ENCODE measurements at regions not wholly inside any gene's neighbourhood (a gene's known extent, or its start where the extent isn't known, plus 50 kb on each side); places are given as distances from the start of the nearest gene placed in this dataset.

DNA sequence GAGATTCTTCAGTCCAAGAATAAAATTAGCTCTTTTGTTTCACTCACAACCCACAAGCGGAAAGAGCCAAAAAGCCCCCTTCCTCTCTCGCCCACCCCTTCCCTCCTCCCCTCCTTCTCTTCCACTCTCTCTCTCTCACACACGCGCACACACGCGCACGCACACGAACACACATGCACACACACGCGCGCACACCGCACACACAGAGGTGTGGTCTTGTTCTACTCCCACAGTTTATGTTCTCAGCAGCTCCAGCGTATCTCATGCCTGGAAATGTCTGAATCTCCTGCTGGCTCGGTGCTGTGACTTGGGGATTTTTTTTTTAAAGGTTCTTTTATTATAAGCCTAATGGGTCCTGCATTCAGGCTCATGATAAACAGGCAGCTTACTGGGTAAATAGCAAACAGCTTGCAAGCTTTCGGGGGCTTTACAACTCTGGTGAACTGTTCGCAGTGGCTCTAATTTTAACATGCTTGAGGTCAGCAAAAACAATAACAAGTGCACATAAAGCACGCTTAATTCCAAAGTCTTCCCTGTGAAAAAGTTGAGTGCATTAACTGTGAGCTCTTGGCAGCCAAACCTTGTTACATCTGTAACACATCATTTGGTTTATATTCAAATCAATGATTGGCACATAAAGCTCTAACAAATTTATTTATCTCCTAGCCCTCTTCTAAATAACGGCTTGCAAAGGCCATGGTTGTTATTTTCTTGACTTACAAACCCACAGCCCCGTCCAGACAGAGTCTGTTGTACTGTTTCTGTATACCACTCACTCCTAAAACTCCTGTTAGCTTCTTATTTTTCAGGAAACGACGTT is 424.1 kb upstream of the MGMT start:
- no peak overlapping the region for H3K4me2 ChIP-seq (ENCODE audit: low read length)
- no peak overlapping the region for H3K9ac ChIP-seq (ENCODE audit: low read length)
- H3K27me3 ChIP-seq (ENCODE audit: insufficient read depth, low read depth, low read length), result peaks cover 21% of the 10 kb centered on the region
- no peak overlapping the region for H3K4me3 ChIP-seq (ENCODE audit: low read length)
- H2AFZ ChIP-seq (ENCODE audit: low read depth, low read length), result no peak overlapping the region
- no peak for TF ChIP-seq EP300 (conservative IDR thresholded peaks at IDR 0.05; ENCODE audit: poor library complexity, severe bottlenecking)
- TF ChIP-seq, protein P1, sequence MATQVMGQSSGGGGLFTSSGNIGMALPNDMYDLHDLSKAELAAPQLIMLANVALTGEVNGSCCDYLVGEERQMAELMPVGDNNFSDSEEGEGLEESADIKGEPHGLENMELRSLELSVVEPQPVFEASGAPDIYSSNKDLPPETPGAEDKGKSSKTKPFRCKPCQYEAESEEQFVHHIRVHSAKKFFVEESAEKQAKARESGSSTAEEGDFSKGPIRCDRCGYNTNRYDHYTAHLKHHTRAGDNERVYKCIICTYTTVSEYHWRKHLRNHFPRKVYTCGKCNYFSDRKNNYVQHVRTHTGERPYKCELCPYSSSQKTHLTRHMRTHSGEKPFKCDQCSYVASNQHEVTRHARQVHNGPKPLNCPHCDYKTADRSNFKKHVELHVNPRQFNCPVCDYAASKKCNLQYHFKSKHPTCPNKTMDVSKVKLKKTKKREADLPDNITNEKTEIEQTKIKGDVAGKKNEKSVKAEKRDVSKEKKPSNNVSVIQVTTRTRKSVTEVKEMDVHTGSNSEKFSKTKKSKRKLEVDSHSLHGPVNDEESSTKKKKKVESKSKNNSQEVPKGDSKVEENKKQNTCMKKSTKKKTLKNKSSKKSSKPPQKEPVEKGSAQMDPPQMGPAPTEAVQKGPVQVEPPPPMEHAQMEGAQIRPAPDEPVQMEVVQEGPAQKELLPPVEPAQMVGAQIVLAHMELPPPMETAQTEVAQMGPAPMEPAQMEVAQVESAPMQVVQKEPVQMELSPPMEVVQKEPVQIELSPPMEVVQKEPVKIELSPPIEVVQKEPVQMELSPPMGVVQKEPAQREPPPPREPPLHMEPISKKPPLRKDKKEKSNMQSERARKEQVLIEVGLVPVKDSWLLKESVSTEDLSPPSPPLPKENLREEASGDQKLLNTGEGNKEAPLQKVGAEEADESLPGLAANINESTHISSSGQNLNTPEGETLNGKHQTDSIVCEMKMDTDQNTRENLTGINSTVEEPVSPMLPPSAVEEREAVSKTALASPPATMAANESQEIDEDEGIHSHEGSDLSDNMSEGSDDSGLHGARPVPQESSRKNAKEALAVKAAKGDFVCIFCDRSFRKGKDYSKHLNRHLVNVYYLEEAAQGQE (IDR thresholded peaks at IDR 0.05; ENCODE audit: borderline replicate concordance), result no peak
- no peak for TF ChIP-seq TAF1 (IDR thresholded peaks at IDR 0.05; ENCODE audit: low read depth)
- TF ChIP-seq, protein P2, sequence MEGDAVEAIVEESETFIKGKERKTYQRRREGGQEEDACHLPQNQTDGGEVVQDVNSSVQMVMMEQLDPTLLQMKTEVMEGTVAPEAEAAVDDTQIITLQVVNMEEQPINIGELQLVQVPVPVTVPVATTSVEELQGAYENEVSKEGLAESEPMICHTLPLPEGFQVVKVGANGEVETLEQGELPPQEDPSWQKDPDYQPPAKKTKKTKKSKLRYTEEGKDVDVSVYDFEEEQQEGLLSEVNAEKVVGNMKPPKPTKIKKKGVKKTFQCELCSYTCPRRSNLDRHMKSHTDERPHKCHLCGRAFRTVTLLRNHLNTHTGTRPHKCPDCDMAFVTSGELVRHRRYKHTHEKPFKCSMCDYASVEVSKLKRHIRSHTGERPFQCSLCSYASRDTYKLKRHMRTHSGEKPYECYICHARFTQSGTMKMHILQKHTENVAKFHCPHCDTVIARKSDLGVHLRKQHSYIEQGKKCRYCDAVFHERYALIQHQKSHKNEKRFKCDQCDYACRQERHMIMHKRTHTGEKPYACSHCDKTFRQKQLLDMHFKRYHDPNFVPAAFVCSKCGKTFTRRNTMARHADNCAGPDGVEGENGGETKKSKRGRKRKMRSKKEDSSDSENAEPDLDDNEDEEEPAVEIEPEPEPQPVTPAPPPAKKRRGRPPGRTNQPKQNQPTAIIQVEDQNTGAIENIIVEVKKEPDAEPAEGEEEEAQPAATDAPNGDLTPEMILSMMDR (IDR thresholded peaks at IDR 0.05; ENCODE audit: poor library complexity, severe bottlenecking), result no peak
- no peak for TF ChIP-seq POLR2AphosphoS5 (IDR thresholded peaks at IDR 0.05)
- no peak for TF ChIP-seq RAD21 (conservative IDR thresholded peaks at IDR 0.05)
- TF ChIP-seq MXI1 (conservative IDR thresholded peaks at IDR 0.05; ENCODE audit: poor library complexity, severe bottlenecking), result no peak
- TF ChIP-seq SMC3 (conservative IDR thresholded peaks at IDR 0.05; ENCODE audit: poor library complexity), result no peak
- no peak for TF ChIP-seq EZH2 (IDR thresholded peaks at IDR 0.05; ENCODE audit: borderline replicate concordance, insufficient read depth, low read length, poor library complexity, severe bottlenecking)
- H3K36me3 ChIP-seq (ENCODE audit: insufficient read depth, low read length), result no peaks in the 10 kb centered on the region
- no peaks in the 10 kb centered on the region for H3F3A ChIP-seq (ENCODE audit: insufficient read depth, low read length, poor library complexity, severe bottlenecking)
- no peak overlapping the region for H3K27ac ChIP-seq (ENCODE audit: low read length)
- no peaks in the 10 kb centered on the region for H3K79me2 ChIP-seq (replicated peaks; ENCODE audit: insufficient read depth, low read length)
- H4K20me1 ChIP-seq (ENCODE audit: insufficient read depth), result no peaks in the 10 kb centered on the region
- no peaks in the 10 kb centered on the region for H3K9me2 ChIP-seq (ENCODE audit: insufficient read depth, low read length)
- no peaks in the 10 kb centered on the region for H3K9me3 ChIP-seq (ENCODE audit: low read length)

- no peaks in the 10 kb centered on the region for H3K9me2 ChIP-seq (ENCODE audit: insufficient read depth, low read length)
- H3K4me3 ChIP-seq (ENCODE audit: low read length), result no peak overlapping the region
- H2AFZ ChIP-seq (ENCODE audit: low read depth, low read length), result no peak overlapping the region
- H3K27ac ChIP-seq (ENCODE audit: low read length), result no peak overlapping the region
- TF ChIP-seq POLR2AphosphoS5 (IDR thresholded peaks at IDR 0.05), result no peak
- no peaks in the 10 kb centered on the region for H3K79me2 ChIP-seq (replicated peaks; ENCODE audit: insufficient read depth, low read length)
- no peak overlapping the region for H3K4me2 ChIP-seq (ENCODE audit: low read length)
- H3K9me3 ChIP-seq (ENCODE audit: low read length), result no peaks in the 10 kb centered on the region
- no peaks in the 10 kb centered on the region for H3F3A ChIP-seq (ENCODE audit: insufficient read depth, low read length, poor library complexity, severe bottlenecking)
- no peak overlapping the region for H3K9ac ChIP-seq (ENCODE audit: low read length)
- peaks cover 21% of the 10 kb centered on the region for H3K27me3 ChIP-seq (ENCODE audit: insufficient read depth, low read depth, low read length)
- H4K20me1 ChIP-seq (ENCODE audit: insufficient read depth), result no peaks in the 10 kb centered on the region
- no peaks in the 10 kb centered on the region for H3K36me3 ChIP-seq (ENCODE audit: insufficient read depth, low read length)
Measured at GRCh38 chr10:129043691-129044090, 423.4 kb upstream of the MGMT start.
